ENCODE measurements at regions not wholly inside any gene's neighbourhood (a gene's known extent, or its start where the extent isn't known, plus 50 kb on each side); places are given as distances from the start of the nearest gene placed in this dataset.

DNA sequence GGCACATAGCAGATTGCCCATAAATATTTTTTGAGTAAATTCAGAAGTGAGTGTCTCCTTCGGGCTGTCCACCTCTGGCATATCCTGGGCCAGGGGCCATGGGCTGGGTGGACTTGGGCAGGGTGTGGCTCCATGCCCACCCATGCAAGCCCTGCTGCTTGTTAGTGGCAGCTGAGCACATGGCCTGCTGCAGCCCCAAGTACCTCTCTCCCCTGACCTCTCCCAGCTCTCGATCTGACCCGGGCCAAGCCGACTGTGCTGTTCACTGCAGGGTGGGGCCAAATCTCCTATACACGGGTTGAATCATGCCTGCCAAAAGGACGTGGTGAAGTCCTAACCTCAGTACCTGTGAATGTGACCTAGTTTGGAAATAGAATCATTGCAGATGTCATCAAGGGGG, 132.5 kb upstream of the C1orf174 start:
- TF ChIP-seq POLR2A (IDR thresholded peaks at IDR 0.05), result no peak
- TF ChIP-seq, protein P1, sequence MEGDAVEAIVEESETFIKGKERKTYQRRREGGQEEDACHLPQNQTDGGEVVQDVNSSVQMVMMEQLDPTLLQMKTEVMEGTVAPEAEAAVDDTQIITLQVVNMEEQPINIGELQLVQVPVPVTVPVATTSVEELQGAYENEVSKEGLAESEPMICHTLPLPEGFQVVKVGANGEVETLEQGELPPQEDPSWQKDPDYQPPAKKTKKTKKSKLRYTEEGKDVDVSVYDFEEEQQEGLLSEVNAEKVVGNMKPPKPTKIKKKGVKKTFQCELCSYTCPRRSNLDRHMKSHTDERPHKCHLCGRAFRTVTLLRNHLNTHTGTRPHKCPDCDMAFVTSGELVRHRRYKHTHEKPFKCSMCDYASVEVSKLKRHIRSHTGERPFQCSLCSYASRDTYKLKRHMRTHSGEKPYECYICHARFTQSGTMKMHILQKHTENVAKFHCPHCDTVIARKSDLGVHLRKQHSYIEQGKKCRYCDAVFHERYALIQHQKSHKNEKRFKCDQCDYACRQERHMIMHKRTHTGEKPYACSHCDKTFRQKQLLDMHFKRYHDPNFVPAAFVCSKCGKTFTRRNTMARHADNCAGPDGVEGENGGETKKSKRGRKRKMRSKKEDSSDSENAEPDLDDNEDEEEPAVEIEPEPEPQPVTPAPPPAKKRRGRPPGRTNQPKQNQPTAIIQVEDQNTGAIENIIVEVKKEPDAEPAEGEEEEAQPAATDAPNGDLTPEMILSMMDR (IDR thresholded peaks at IDR 0.05), result no peak
